ENCODE measurements at regions not wholly inside any gene's neighbourhood (a gene's known extent, or its start where the extent isn't known, plus 50 kb on each side); places are given as distances from the start of the nearest gene placed in this dataset.

GRCh38 chr14:82501554-82501953, 967.9 kb upstream of the SEL1L start:
- Mint-ChIP-seq H3K36me3 (ENCODE audit: unreplicated experiment) (no peaks in the 10 kb centered on the region), H3K27me3 (ENCODE audit: unreplicated experiment) (no peaks in the 10 kb centered on the region), H3K4me3 (ENCODE audit: unreplicated experiment) (no peak overlapping the region), H3K27ac (ENCODE audit: unreplicated experiment) (no peak overlapping the region), H3K4me1 (ENCODE audit: unreplicated experiment) (no peaks in the 10 kb centered on the region), H3K9me3 (ENCODE audit: unreplicated experiment) (peaks cover 3% of the 10 kb centered on the region)
- DNase-seq (ENCODE audit: extremely low spot score, unreplicated experiment) = no peak
- no peak for TF ChIP-seq CTCF (IDR thresholded peaks at IDR 0.05)

- no peak for TF ChIP-seq CTCF (IDR thresholded peaks at IDR 0.05)
- Mint-ChIP-seq H3K27me3 (ENCODE audit: unreplicated experiment) (no peaks in the 10 kb centered on the region), H3K4me1 (ENCODE audit: unreplicated experiment) (no peaks in the 10 kb centered on the region), H3K4me3 (ENCODE audit: unreplicated experiment) (no peak overlapping the region), H3K27ac (ENCODE audit: unreplicated experiment) (no peak overlapping the region), H3K9me3 (ENCODE audit: unreplicated experiment) (peaks cover 3% of the 10 kb centered on the region), H3K36me3 (ENCODE audit: unreplicated experiment) (no peaks in the 10 kb centered on the region)
- no peak for DNase-seq (ENCODE audit: extremely low spot score, unreplicated experiment)
Observed at GRCh38 chr14:82502043-82502442, 968.4 kb upstream of the SEL1L start.

GRCh38 chr14:82504894-82505293, 971.2 kb upstream of the SEL1L start:
- Mint-ChIP-seq H3K27me3 (ENCODE audit: unreplicated experiment) (no peaks in the 10 kb centered on the region), H3K4me1 (ENCODE audit: unreplicated experiment) (no peaks in the 10 kb centered on the region), H3K27ac (ENCODE audit: unreplicated experiment) (no peak overlapping the region), H3K4me3 (ENCODE audit: unreplicated experiment) (no peak overlapping the region), H3K9me3 (ENCODE audit: unreplicated experiment) (peaks cover 3% of the 10 kb centered on the region), H3K36me3 (ENCODE audit: unreplicated experiment) (no peaks in the 10 kb centered on the region)
- no peak for DNase-seq (ENCODE audit: extremely low spot score, unreplicated experiment)
- TF ChIP-seq CTCF (IDR thresholded peaks at IDR 0.05) = no peak

GRCh38 chr14:82510007-82510406, 976.4 kb upstream of the SEL1L start:
- DNase-seq (ENCODE audit: extremely low spot score, unreplicated experiment) = no peak
- Mint-ChIP-seq H3K4me3 (ENCODE audit: unreplicated experiment) (no peak overlapping the region), H3K27me3 (ENCODE audit: unreplicated experiment) (no peaks in the 10 kb centered on the region), H3K9me3 (ENCODE audit: unreplicated experiment) (no peaks in the 10 kb centered on the region), H3K36me3 (ENCODE audit: unreplicated experiment) (no peaks in the 10 kb centered on the region), H3K4me1 (ENCODE audit: unreplicated experiment) (no peaks in the 10 kb centered on the region), H3K27ac (ENCODE audit: unreplicated experiment) (no peak overlapping the region)
- TF ChIP-seq CTCF (IDR thresholded peaks at IDR 0.05) = no peak

- no peak for DNase-seq (ENCODE audit: extremely low spot score, unreplicated experiment)
- Mint-ChIP-seq H3K36me3 (ENCODE audit: unreplicated experiment) (no peaks in the 10 kb centered on the region), H3K4me1 (ENCODE audit: unreplicated experiment) (no peaks in the 10 kb centered on the region), H3K9me3 (ENCODE audit: unreplicated experiment) (no peaks in the 10 kb centered on the region), H3K27me3 (ENCODE audit: unreplicated experiment) (no peaks in the 10 kb centered on the region), H3K27ac (ENCODE audit: unreplicated experiment) (no peak overlapping the region), H3K4me3 (ENCODE audit: unreplicated experiment) (no peak overlapping the region)
- TF ChIP-seq CTCF (IDR thresholded peaks at IDR 0.05) = no peak
Observed at GRCh38 chr14:82511399-82511798, 977.7 kb upstream of the SEL1L start.

Data from osteocyte (in vitro differentiated cells).